SK-N-SH (cell line): ENCODE measurements at regions not wholly inside any gene's neighbourhood (a gene's known extent, or its start where the extent isn't known, plus 50 kb on each side); places are given as distances from the start of the nearest gene placed in this dataset.

Experiments
- CTCF ChIA-PET: fragments of 300-600, 350-600 bp; formaldehyde crosslinking; extraction: SDS; loops from one replicate; lab custom pipeline; 2021; lab: Yijun Ruan, JAX
- POLR2A ChIA-PET: fragments of 350-600 bp; sonication (Branson Sonifier 250); formaldehyde crosslinking; extraction: SDS; loops from one replicate; lab custom pipeline; 2020; ENCODE audit warnings: antibody characterized with exemption, inconsistent platforms; lab: Yijun Ruan, JAX
- DNase-seq: peaks from one replicate; pipeline ENCODE4 v3.0.0; 2012
- H2AFZ ChIP-seq: fragments of 200-600 bp; sonication (generic); 2 replicates; pipeline ENCODE4 v1.8.1; 2016; ENCODE audit warnings: antibody characterized with exemption, mild to moderate bottlenecking, low read depth
- H3F3A ChIP-seq: fragments of 200-600 bp; sonication (generic); replicated peaks from 2 replicates; pipeline ENCODE3; 2016; ENCODE audit warnings: antibody characterized with exemption, mild to moderate bottlenecking; ENCODE audit not compliant: insufficient read depth
- H3K27ac ChIP-seq, 2 experiments: fragments of 200-500 bp in 1 of 2; fragments of 200-600 bp in 1 of 2; sonication (Bioruptor generic) in 1 of 2; sonication (generic), shearing (Covaris generic) in 1 of 2; 2 replicates each; pipeline versions ENCODE4 v1.5.1 to v1.6.1; 2014 to 2016; ENCODE audit warnings: low read depth in 2 of 2, inconsistent platforms in 1 of 2, low read length in 1 of 2, mild to moderate bottlenecking in 1 of 2, mixed read lengths in 1 of 2
- H3K27me3 ChIP-seq: fragments of 200-600 bp; sonication (generic), shearing (Covaris generic); 2 replicates; pipeline ENCODE4 v1.6.1; 2016; ENCODE audit warnings: mixed run types; ENCODE audit not compliant: insufficient read depth
- H3K36me3 ChIP-seq, 2 experiments: fragments of 200-500 bp in 1 of 2; fragments of 200-600 bp in 1 of 2; sonication (Bioruptor generic) in 1 of 2; sonication (generic) in 1 of 2; replicated peaks in 1 of 2; 2 replicates each; pipeline versions ENCODE3 to v1.5.1; 2014 to 2016; ENCODE audit warnings: low read length in 1 of 2, mild to moderate bottlenecking in 1 of 2; ENCODE audit not compliant: insufficient read depth in 2 of 2, control insufficient read depth in 1 of 2
- H3K4me1 ChIP-seq, 2 experiments: fragments of 200-500 bp in 1 of 2; fragments of 200-600 bp in 1 of 2; sonication (Bioruptor generic) in 1 of 2; sonication (generic), shearing (Covaris generic) in 1 of 2; 2 replicates each; pipeline versions ENCODE4 v1.5.1 to v1.6.1; 2014 to 2016; ENCODE audit warnings: low read depth in 1 of 2, low read length in 1 of 2, mixed run types in 1 of 2; ENCODE audit not compliant: insufficient read depth in 2 of 2, control insufficient read depth in 1 of 2
- H3K4me2 ChIP-seq: fragments of 200-600 bp; sonication (generic), shearing (Covaris generic); 2 replicates; pipeline ENCODE4 v1.6.1; 2017; ENCODE audit warnings: mixed run types
- H3K4me3 ChIP-seq, 2 experiments: fragments of 200-500 bp in 1 of 2; fragments of 200-600 bp in 1 of 2; sonication (Bioruptor generic) in 1 of 2; sonication (generic), shearing (Covaris generic) in 1 of 2; 2 replicates each; pipeline versions ENCODE4 v1.5.1 to v1.8.1; 2014 to 2016; ENCODE audit warnings: low read depth in 2 of 2, inconsistent platforms in 1 of 2, low read length in 1 of 2, mild to moderate bottlenecking in 1 of 2, mixed read lengths in 1 of 2, moderate library complexity in 1 of 2
- H3K79me2 ChIP-seq: fragments of 200-600 bp; sonication (generic); 2 replicates; pipeline ENCODE4 v1.8.1; 2017; ENCODE audit warnings: mild to moderate bottlenecking; ENCODE audit not compliant: insufficient read depth
- H3K9ac ChIP-seq: fragments of 200-600 bp; sonication (generic); 2 replicates; pipeline ENCODE4 v1.6.1; 2017; ENCODE audit warnings: mixed run types
- H3K9me2 ChIP-seq: fragments of 200-600 bp; sonication (generic); 2 replicates; pipeline ENCODE4 v1.6.1; 2017; ENCODE audit warnings: mixed run types
- H3K9me3 ChIP-seq: fragments of 200-600 bp; sonication (generic); 2 replicates; pipeline ENCODE4 v1.6.1; 2017; ENCODE audit warnings: mixed run types, mild to moderate bottlenecking, moderate library complexity
- H4K20me1 ChIP-seq: fragments of 200-600 bp; sonication (generic); 2 replicates; pipeline ENCODE4 v1.6.1; 2017; ENCODE audit warnings: mild to moderate bottlenecking, mixed run types; ENCODE audit not compliant: insufficient read depth
- EZH2phosphoT487 ChIP-seq: fragments of 200-600 bp; sonication (generic); IDR thresholded peaks from 2 replicates; pipeline ENCODE4 v1.6.1; 2017; ENCODE audit warnings: low read depth, mixed run types, mild to moderate bottlenecking, antibody characterized with exemption, moderate library complexity, borderline replicate concordance
- FOSL2 ChIP-seq: IDR thresholded peaks from 2 replicates; pipeline ENCODE4 v1.4.0; 2012; ENCODE audit warnings: low read depth, mild to moderate bottlenecking, moderate library complexity, borderline replicate concordance
- FOXJ3 ChIP-seq: sonication (generic); formaldehyde crosslinking; IDR thresholded peaks from 2 replicates; pipeline ENCODE4 v1.5.1; 2020; ENCODE audit warnings: mild to moderate bottlenecking, missing genetic modification reagents
- GABPA ChIP-seq: IDR thresholded peaks from 2 replicates; pipeline ENCODE4 v1.4.0; 2012; ENCODE audit warnings: low read depth, mild to moderate bottlenecking
- JUND ChIP-seq: IDR thresholded peaks from 2 replicates; pipeline ENCODE4 v1.4.0; 2012
- MXI1 ChIP-seq: IDR thresholded peaks from 2 replicates; pipeline ENCODE4 v1.6.1; 2012; ENCODE audit warnings: mild to moderate bottlenecking, low read depth, low read length, improper control_type of control experiment
- NFIC ChIP-seq: IDR thresholded peaks from 2 replicates; pipeline ENCODE4 v1.4.0; 2012; ENCODE audit warnings: borderline replicate concordance
- NRF1 ChIP-seq: IDR thresholded peaks from 2 replicates; pipeline ENCODE4 v1.6.1; 2012; ENCODE audit warnings: low read depth, mild to moderate bottlenecking, low read length
- RXRA ChIP-seq: IDR thresholded peaks from 2 replicates; pipeline ENCODE4 v1.4.0; 2012; ENCODE audit warnings: low read depth, mild to moderate bottlenecking, borderline replicate concordance
- TAF1 ChIP-seq: IDR thresholded peaks from 2 replicates; pipeline ENCODE4 v1.6.1; 2012; ENCODE audit warnings: low read depth, mild to moderate bottlenecking, low read length, moderate library complexity, borderline replicate concordance
- YY1 ChIP-seq: IDR thresholded peaks from 2 replicates; pipeline ENCODE4 v1.4.0; 2012; ENCODE audit warnings: low read depth, mild to moderate bottlenecking
- WGBS: methylation state at CpG from one replicate; pipeline ENCODE4 v1.1.6; 2017; ENCODE audit warnings: low lambda C conversion rate; 5-methylcytosine and 5-hydroxymethylcytosine counted together
- TF ChIP-seq, protein P1 (sequence below): IDR thresholded peaks from 2 replicates; pipeline ENCODE4 v1.4.0; 2012; ENCODE audit warnings: low read depth, borderline replicate concordance
- TF ChIP-seq, protein P2 (sequence below): fragments of 150-350 bp; IDR thresholded peaks from 2 replicates; pipeline ENCODE4 v1.6.1; 2017; ENCODE audit warnings: antibody characterized with exemption, low read length, low read depth, borderline replicate concordance
- TF ChIP-seq, protein P3 (sequence below): IDR thresholded peaks from 2 replicates; pipeline ENCODE4 v1.6.1; 2012; ENCODE audit warnings: mild to moderate bottlenecking, low read depth, low read length, moderate library complexity
- TF ChIP-seq, protein P4 (sequence below): IDR thresholded peaks from 2 replicates; pipeline ENCODE4; 2012
- TF ChIP-seq, protein P5 (sequence below): IDR thresholded peaks from 2 replicates; pipeline ENCODE4 v1.4.0; 2012; ENCODE audit warnings: low read depth, borderline replicate concordance
- TF ChIP-seq, protein P6 (sequence below): IDR thresholded peaks from 2 replicates; pipeline ENCODE4 v1.4.0; 2012; ENCODE audit warnings: low read depth

DNA sequence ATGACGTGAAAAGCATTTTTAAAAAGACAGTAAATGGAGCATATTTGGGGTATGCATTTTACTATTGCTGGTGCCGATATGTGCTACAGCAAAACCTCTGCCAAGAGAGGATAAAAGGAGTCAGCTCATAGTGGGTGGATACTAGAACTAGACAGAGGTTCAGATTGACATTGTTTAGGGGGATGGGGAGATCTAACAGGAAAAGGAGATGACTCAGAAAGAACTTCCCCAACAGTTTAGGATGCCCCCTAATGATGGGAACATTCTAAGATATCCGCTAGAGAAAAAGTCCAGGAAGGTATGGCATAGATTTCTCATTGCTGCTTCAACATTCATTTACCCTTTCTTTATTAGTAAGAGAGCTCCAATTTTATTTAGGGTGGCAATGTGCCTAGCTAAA lies 110.5 kb upstream of the CLEC14A start:
- H3K9me2 ChIP-seq, result no peaks in the 10 kb centered on the region
- TF ChIP-seq NFIC (no peak), NRF1 (no peak), GABPA (no peak), FOXJ3 (CRISPR knock-in tag) (no peak), EZH2phosphoT487 (no peak), TAF1 (no peak), RXRA (no peak), MXI1 (no peak), JUND (no peak), YY1 (no peak), FOSL2 (no peak)
- TF ChIP-seq, protein P1, sequence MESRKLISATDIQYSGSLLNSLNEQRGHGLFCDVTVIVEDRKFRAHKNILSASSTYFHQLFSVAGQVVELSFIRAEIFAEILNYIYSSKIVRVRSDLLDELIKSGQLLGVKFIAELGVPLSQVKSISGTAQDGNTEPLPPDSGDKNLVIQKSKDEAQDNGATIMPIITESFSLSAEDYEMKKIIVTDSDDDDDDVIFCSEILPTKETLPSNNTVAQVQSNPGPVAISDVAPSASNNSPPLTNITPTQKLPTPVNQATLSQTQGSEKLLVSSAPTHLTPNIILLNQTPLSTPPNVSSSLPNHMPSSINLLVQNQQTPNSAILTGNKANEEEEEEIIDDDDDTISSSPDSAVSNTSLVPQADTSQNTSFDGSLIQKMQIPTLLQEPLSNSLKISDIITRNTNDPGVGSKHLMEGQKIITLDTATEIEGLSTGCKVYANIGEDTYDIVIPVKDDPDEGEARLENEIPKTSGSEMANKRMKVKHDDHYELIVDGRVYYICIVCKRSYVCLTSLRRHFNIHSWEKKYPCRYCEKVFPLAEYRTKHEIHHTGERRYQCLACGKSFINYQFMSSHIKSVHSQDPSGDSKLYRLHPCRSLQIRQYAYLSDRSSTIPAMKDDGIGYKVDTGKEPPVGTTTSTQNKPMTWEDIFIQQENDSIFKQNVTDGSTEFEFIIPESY, result no peak
- TF ChIP-seq, protein P2, sequence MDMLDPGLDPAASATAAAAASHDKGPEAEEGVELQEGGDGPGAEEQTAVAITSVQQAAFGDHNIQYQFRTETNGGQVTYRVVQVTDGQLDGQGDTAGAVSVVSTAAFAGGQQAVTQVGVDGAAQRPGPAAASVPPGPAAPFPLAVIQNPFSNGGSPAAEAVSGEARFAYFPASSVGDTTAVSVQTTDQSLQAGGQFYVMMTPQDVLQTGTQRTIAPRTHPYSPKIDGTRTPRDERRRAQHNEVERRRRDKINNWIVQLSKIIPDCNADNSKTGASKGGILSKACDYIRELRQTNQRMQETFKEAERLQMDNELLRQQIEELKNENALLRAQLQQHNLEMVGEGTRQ, result no peak
- TF ChIP-seq, protein P3, sequence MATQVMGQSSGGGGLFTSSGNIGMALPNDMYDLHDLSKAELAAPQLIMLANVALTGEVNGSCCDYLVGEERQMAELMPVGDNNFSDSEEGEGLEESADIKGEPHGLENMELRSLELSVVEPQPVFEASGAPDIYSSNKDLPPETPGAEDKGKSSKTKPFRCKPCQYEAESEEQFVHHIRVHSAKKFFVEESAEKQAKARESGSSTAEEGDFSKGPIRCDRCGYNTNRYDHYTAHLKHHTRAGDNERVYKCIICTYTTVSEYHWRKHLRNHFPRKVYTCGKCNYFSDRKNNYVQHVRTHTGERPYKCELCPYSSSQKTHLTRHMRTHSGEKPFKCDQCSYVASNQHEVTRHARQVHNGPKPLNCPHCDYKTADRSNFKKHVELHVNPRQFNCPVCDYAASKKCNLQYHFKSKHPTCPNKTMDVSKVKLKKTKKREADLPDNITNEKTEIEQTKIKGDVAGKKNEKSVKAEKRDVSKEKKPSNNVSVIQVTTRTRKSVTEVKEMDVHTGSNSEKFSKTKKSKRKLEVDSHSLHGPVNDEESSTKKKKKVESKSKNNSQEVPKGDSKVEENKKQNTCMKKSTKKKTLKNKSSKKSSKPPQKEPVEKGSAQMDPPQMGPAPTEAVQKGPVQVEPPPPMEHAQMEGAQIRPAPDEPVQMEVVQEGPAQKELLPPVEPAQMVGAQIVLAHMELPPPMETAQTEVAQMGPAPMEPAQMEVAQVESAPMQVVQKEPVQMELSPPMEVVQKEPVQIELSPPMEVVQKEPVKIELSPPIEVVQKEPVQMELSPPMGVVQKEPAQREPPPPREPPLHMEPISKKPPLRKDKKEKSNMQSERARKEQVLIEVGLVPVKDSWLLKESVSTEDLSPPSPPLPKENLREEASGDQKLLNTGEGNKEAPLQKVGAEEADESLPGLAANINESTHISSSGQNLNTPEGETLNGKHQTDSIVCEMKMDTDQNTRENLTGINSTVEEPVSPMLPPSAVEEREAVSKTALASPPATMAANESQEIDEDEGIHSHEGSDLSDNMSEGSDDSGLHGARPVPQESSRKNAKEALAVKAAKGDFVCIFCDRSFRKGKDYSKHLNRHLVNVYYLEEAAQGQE, result no peak
- TF ChIP-seq, protein P4, sequence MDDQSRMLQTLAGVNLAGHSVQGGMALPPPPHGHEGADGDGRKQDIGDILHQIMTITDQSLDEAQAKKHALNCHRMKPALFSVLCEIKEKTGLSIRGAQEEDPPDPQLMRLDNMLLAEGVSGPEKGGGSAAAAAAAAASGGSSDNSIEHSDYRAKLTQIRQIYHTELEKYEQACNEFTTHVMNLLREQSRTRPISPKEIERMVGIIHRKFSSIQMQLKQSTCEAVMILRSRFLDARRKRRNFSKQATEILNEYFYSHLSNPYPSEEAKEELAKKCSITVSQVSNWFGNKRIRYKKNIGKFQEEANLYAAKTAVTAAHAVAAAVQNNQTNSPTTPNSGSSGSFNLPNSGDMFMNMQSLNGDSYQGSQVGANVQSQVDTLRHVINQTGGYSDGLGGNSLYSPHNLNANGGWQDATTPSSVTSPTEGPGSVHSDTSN, result no peak
- TF ChIP-seq, protein P5, sequence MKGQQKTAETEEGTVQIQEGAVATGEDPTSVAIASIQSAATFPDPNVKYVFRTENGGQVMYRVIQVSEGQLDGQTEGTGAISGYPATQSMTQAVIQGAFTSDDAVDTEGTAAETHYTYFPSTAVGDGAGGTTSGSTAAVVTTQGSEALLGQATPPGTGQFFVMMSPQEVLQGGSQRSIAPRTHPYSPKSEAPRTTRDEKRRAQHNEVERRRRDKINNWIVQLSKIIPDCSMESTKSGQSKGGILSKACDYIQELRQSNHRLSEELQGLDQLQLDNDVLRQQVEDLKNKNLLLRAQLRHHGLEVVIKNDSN, result no peak
- TF ChIP-seq, protein P6, sequence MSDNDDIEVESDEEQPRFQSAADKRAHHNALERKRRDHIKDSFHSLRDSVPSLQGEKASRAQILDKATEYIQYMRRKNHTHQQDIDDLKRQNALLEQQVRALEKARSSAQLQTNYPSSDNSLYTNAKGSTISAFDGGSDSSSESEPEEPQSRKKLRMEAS, result no peak
- H3K9me3 ChIP-seq, result no peaks in the 10 kb centered on the region
- no peaks in the 10 kb centered on the region; a peak in 1 of 4 replicates for H3K4me1 ChIP-seq
- no peak overlapping the region for H2AFZ ChIP-seq
- no peaks in the 10 kb centered on the region for H3K79me2 ChIP-seq
- H3F3A ChIP-seq, result no peaks in the 10 kb centered on the region
- H3K36me3 ChIP-seq, result no peaks in the 10 kb centered on the region
- no peaks in the 10 kb centered on the region for H4K20me1 ChIP-seq
- ChIA-PET POLR2A (no interaction called here), CTCF (no interaction called here)
- no peak overlapping the region for H3K9ac ChIP-seq
- H3K4me3 ChIP-seq, result no peak overlapping the region
- no peak overlapping the region for H3K4me2 ChIP-seq
- DNase-seq, result no peak
- 20% methylated on average over 3 of the region's 3 CpGs for WGBS
- H3K27me3 ChIP-seq, result no peaks in the 10 kb centered on the region
- no peak overlapping the region for H3K27ac ChIP-seq
